ENCODE measurements at regions not wholly inside any gene's neighbourhood (a gene's known extent, or its start where the extent isn't known, plus 50 kb on each side); places are given as distances from the start of the nearest gene placed in this dataset.

GRCh38 chr14:41393512-41393911 is 213.2 kb upstream of the LRFN5 start:
- no peak overlapping the region for H3K9ac ChIP-seq (ENCODE audit: insufficient read length)
- no peak overlapping the region for H3K27ac ChIP-seq
- TF ChIP-seq FOXP2 (optimal IDR thresholded peaks at IDR 0.05; ENCODE audit: control extremely low read depth, extremely low read length, insufficient read depth) (no peak), POLR2AphosphoS5 (IDR thresholded peaks at IDR 0.05; ENCODE audit: borderline replicate concordance, low read depth, low read length) (no peak)
- H3K9me3 ChIP-seq (ENCODE audit: low read depth, low read length) = no peaks in the 10 kb centered on the region
- H3K4me3 ChIP-seq = no peak overlapping the region
- DNase-seq (ENCODE audit: low read depth, low spot score) = no peak
- no peaks in the 10 kb centered on the region for H3K36me3 ChIP-seq (ENCODE audit: insufficient read depth, low read length)

GRCh38 chr14:41392226-41392625 is 214.4 kb upstream of the LRFN5 start:
- Histone ChIP-seq H3K36me3 (ENCODE audit: insufficient read depth, low read length) (no peaks in the 10 kb centered on the region), H3K9me3 (ENCODE audit: low read depth, low read length) (no peaks in the 10 kb centered on the region), H3K4me3 (no peak overlapping the region), H3K27ac (no peak overlapping the region), H3K9ac (ENCODE audit: insufficient read length) (no peak overlapping the region)
- no peak for DNase-seq (ENCODE audit: low read depth, low spot score)
- TF ChIP-seq POLR2AphosphoS5 (IDR thresholded peaks at IDR 0.05; ENCODE audit: borderline replicate concordance, low read depth, low read length) (no peak), FOXP2 (optimal IDR thresholded peaks at IDR 0.05; ENCODE audit: control extremely low read depth, extremely low read length, insufficient read depth) (no peak), EZH2 (IDR thresholded peaks at IDR 0.05) (no peak)

GRCh38 chr14:41389355-41389754 is 217.3 kb upstream of the LRFN5 start:
- H3K27ac ChIP-seq = no peak overlapping the region
- TF ChIP-seq POLR2AphosphoS5 (IDR thresholded peaks at IDR 0.05; ENCODE audit: borderline replicate concordance, low read depth, low read length) = no peak
- no peak for TF ChIP-seq FOXP2 (optimal IDR thresholded peaks at IDR 0.05; ENCODE audit: control extremely low read depth, extremely low read length, insufficient read depth)
- TF ChIP-seq EZH2 (IDR thresholded peaks at IDR 0.05) = no peak
- H3K9me3 ChIP-seq (ENCODE audit: low read depth, low read length) = no peaks in the 10 kb centered on the region
- no peaks in the 10 kb centered on the region for H3K36me3 ChIP-seq (ENCODE audit: insufficient read depth, low read length)
- no peak overlapping the region for H3K4me3 ChIP-seq
- no peak overlapping the region for H3K9ac ChIP-seq (ENCODE audit: insufficient read length)
- DNase-seq (ENCODE audit: low read depth, low spot score) = no peak

- Histone ChIP-seq H3K9ac (ENCODE audit: insufficient read length) (no peak overlapping the region), H3K27ac (no peak overlapping the region), H3K36me3 (ENCODE audit: insufficient read depth, low read length) (no peaks in the 10 kb centered on the region), H3K4me3 (no peak overlapping the region), H3K9me3 (ENCODE audit: low read depth, low read length) (no peaks in the 10 kb centered on the region)
- DNase-seq (ENCODE audit: low read depth, low spot score) = no peak
- no peak for TF ChIP-seq EZH2 (IDR thresholded peaks at IDR 0.05)
- no peak for TF ChIP-seq POLR2AphosphoS5 (IDR thresholded peaks at IDR 0.05; ENCODE audit: borderline replicate concordance, low read depth, low read length)
- TF ChIP-seq FOXP2 (optimal IDR thresholded peaks at IDR 0.05; ENCODE audit: control extremely low read depth, extremely low read length, insufficient read depth) = no peak
These were observed 220.9 kb upstream of the LRFN5 start for GRCh38 chr14:41385797-41386196.

- TF ChIP-seq POLR2AphosphoS5 (IDR thresholded peaks at IDR 0.05; ENCODE audit: borderline replicate concordance, low read depth, low read length) (no peak), FOXP2 (optimal IDR thresholded peaks at IDR 0.05; ENCODE audit: control extremely low read depth, extremely low read length, insufficient read depth) (no peak), EZH2 (IDR thresholded peaks at IDR 0.05) (no peak)
- Histone ChIP-seq H3K9me3 (ENCODE audit: low read depth, low read length) (no peaks in the 10 kb centered on the region), H3K4me3 (no peak overlapping the region), H3K36me3 (ENCODE audit: insufficient read depth, low read length) (no peaks in the 10 kb centered on the region), H3K9ac (ENCODE audit: insufficient read length) (no peak overlapping the region), H3K27ac (no peak overlapping the region)
- DNase-seq (ENCODE audit: low read depth, low spot score) = no peak
These were observed 226.7 kb upstream of the LRFN5 start for GRCh38 chr14:41380017-41380416.

GRCh38 chr14:41378526-41378925 is 228.2 kb upstream of the LRFN5 start:
- Histone ChIP-seq H3K9ac (ENCODE audit: insufficient read length) (no peak overlapping the region), H3K9me3 (ENCODE audit: low read depth, low read length) (no peaks in the 10 kb centered on the region), H3K4me3 (no peak overlapping the region), H3K27ac (no peak overlapping the region), H3K36me3 (ENCODE audit: insufficient read depth, low read length) (no peaks in the 10 kb centered on the region)
- TF ChIP-seq POLR2AphosphoS5 (IDR thresholded peaks at IDR 0.05; ENCODE audit: borderline replicate concordance, low read depth, low read length) = no peak
- no peak for TF ChIP-seq FOXP2 (optimal IDR thresholded peaks at IDR 0.05; ENCODE audit: control extremely low read depth, extremely low read length, insufficient read depth)
- TF ChIP-seq EZH2 (IDR thresholded peaks at IDR 0.05) = no peak
- DNase-seq (ENCODE audit: low read depth, low spot score) = no peak

- H3K9me3 ChIP-seq (ENCODE audit: low read depth, low read length) = no peaks in the 10 kb centered on the region
- DNase-seq (ENCODE audit: low read depth, low spot score) = no peak
- TF ChIP-seq EZH2 (IDR thresholded peaks at IDR 0.05) (no peak), POLR2AphosphoS5 (IDR thresholded peaks at IDR 0.05; ENCODE audit: borderline replicate concordance, low read depth, low read length) (no peak), FOXP2 (optimal IDR thresholded peaks at IDR 0.05; ENCODE audit: control extremely low read depth, extremely low read length, insufficient read depth) (no peak)
- no peak overlapping the region for H3K4me3 ChIP-seq
- no peak overlapping the region for H3K9ac ChIP-seq (ENCODE audit: insufficient read length)
- H3K36me3 ChIP-seq (ENCODE audit: insufficient read depth, low read length) = no peaks in the 10 kb centered on the region
- H3K27ac ChIP-seq = no peak overlapping the region
These were observed 228.7 kb upstream of the LRFN5 start for GRCh38 chr14:41377932-41378331.

GRCh38 chr14:41374092-41374491 is 232.6 kb upstream of the LRFN5 start:
- H3K9me3 ChIP-seq (ENCODE audit: low read depth, low read length) = no peaks in the 10 kb centered on the region
- H3K9ac ChIP-seq (ENCODE audit: insufficient read length) = no peak overlapping the region
- H3K27ac ChIP-seq = no peak overlapping the region
- no peak overlapping the region for H3K4me3 ChIP-seq
- DNase-seq (ENCODE audit: low read depth, low spot score) = no peak
- TF ChIP-seq FOXP2 (optimal IDR thresholded peaks at IDR 0.05; ENCODE audit: control extremely low read depth, extremely low read length, insufficient read depth) (no peak), EZH2 (IDR thresholded peaks at IDR 0.05) (no peak), POLR2AphosphoS5 (IDR thresholded peaks at IDR 0.05; ENCODE audit: borderline replicate concordance, low read depth, low read length) (no peak)
- no peaks in the 10 kb centered on the region for H3K36me3 ChIP-seq (ENCODE audit: insufficient read depth, low read length)

- Histone ChIP-seq H3K36me3 (ENCODE audit: insufficient read depth, low read length) (no peaks in the 10 kb centered on the region), H3K9ac (ENCODE audit: insufficient read length) (no peak overlapping the region), H3K4me3 (no peak overlapping the region), H3K9me3 (ENCODE audit: low read depth, low read length) (no peaks in the 10 kb centered on the region), H3K27ac (no peak overlapping the region)
- TF ChIP-seq POLR2AphosphoS5 (IDR thresholded peaks at IDR 0.05; ENCODE audit: borderline replicate concordance, low read depth, low read length) = no peak
- no peak for TF ChIP-seq FOXP2 (optimal IDR thresholded peaks at IDR 0.05; ENCODE audit: control extremely low read depth, extremely low read length, insufficient read depth)
- no peak for TF ChIP-seq EZH2 (IDR thresholded peaks at IDR 0.05)
- no peak for DNase-seq (ENCODE audit: low read depth, low spot score)
These were observed 244.5 kb upstream of the LRFN5 start for GRCh38 chr14:41362139-41362538.
